Neuronal stem cell (in vitro differentiated cells): ENCODE measurements at regions not wholly inside any gene's neighbourhood (a gene's known extent, or its start where the extent isn't known, plus 50 kb on each side); places are given as distances from the start of the nearest gene placed in this dataset.
"Not testable (repeated sequence)": the region's sequence is repeated elsewhere in the genome, so short reads cannot be mapped to it uniquely, and the experiment has no call there.

Experiments
- DNase-seq: peaks from one replicate; pipeline ENCODE4 v3.0.0-alpha.2; 2013; ENCODE audit warnings: low spot score
- H2AFZ ChIP-seq: one replicate; pipeline ENCODE4 v1.6.1; 2013; ENCODE audit warnings: mild to moderate bottlenecking, low read length, inconsistent platforms
- H2AK5ac ChIP-seq: 2 replicates; pipeline ENCODE4 v1.6.1; 2013; ENCODE audit warnings: low read depth, mild to moderate bottlenecking, inconsistent platforms, low read length, moderate library complexity, mixed read lengths
- H2BK120ac ChIP-seq: 2 replicates; pipeline ENCODE4 v1.6.1; 2013; ENCODE audit warnings: low read depth, mild to moderate bottlenecking, inconsistent platforms, low read length, moderate library complexity, mixed read lengths
- H2BK12ac ChIP-seq: one replicate; pipeline ENCODE4 v1.6.1; 2013; ENCODE audit warnings: low read length, inconsistent platforms
- H2BK15ac ChIP-seq: 2 replicates; pipeline ENCODE4 v1.6.1; 2013; ENCODE audit warnings: mild to moderate bottlenecking, low read length, inconsistent platforms, mixed read lengths
- H2BK5ac ChIP-seq: one replicate; pipeline ENCODE4 v1.6.1; 2013; ENCODE audit warnings: inconsistent platforms, mild to moderate bottlenecking, low read length, moderate library complexity
- H3K14ac ChIP-seq: one replicate; pipeline ENCODE4 v1.6.1; 2013; ENCODE audit warnings: low read length, inconsistent platforms
- H3K18ac ChIP-seq: 2 replicates; pipeline ENCODE4 v1.6.1; 2013; ENCODE audit warnings: low read length, inconsistent platforms
- H3K23ac ChIP-seq: 2 replicates; pipeline ENCODE4 v1.6.1; 2013; ENCODE audit warnings: low read depth, mild to moderate bottlenecking, mixed read lengths, low read length, inconsistent platforms; ENCODE audit not compliant: poor library complexity
- H3K27ac ChIP-seq: replicated peaks from 3 replicates; pipeline ENCODE4 v1.5.1; 2013; ENCODE audit warnings: low read length, inconsistent platforms
- H3K27me3 ChIP-seq, 3 experiments: 2 replicates each; pipeline ENCODE4 v1.6.1; 2013; ENCODE audit warnings: low read length in 3 of 3, mild to moderate bottlenecking in 2 of 3, inconsistent platforms in 1 of 3, low read depth in 1 of 3, mixed read lengths in 1 of 3, moderate library complexity in 1 of 3; ENCODE audit not compliant: control insufficient read depth in 3 of 3, insufficient read depth in 3 of 3
- H3K36me3 ChIP-seq, 2 donors: replicated peaks in 1 of 2; 2 replicates each; pipeline ENCODE4 v1.6.1; 2013; ENCODE audit warnings: low read length in 2 of 2; ENCODE audit not compliant: control insufficient read depth in 2 of 2, insufficient read depth in 2 of 2
- H3K4ac ChIP-seq: 2 replicates; pipeline ENCODE4 v1.6.1; 2013; ENCODE audit warnings: inconsistent platforms, mild to moderate bottlenecking, low read length, moderate library complexity
- H3K4me1 ChIP-seq, 2 donors: 1 replicate in 1 of 2; 2 replicates in 1 of 2; pipeline ENCODE4 v1.6.1; 2013; ENCODE audit warnings: low read length in 2 of 2, low read depth in 1 of 2; ENCODE audit not compliant: control insufficient read depth in 2 of 2, insufficient read depth in 1 of 2
- H3K4me2 ChIP-seq: one replicate; pipeline ENCODE4 v1.6.1; 2013; ENCODE audit warnings: mild to moderate bottlenecking, low read length, inconsistent platforms; ENCODE audit not compliant: insufficient read depth, poor library complexity, severe bottlenecking
- H3K4me3 ChIP-seq, 2 donors: 2 replicates each; pipeline ENCODE4 v1.5.1; 2013; ENCODE audit warnings: low read length in 2 of 2, mild to moderate bottlenecking in 2 of 2, inconsistent platforms in 1 of 2, moderate library complexity in 1 of 2
- H3K79me1 ChIP-seq: one replicate; pipeline ENCODE4 v1.6.1; 2013; ENCODE audit warnings: low read depth, mild to moderate bottlenecking, inconsistent platforms, low read length, moderate library complexity
- H3K9ac ChIP-seq: one replicate; pipeline ENCODE4 v1.6.1; 2013; ENCODE audit warnings: mild to moderate bottlenecking, low read depth, low read length, inconsistent platforms; ENCODE audit not compliant: poor library complexity
- H3K9me3 ChIP-seq, 2 donors: replicated peaks in 1 of 2; 2 replicates each; pipeline versions ENCODE3 to v1.6.1; 2013; ENCODE audit warnings: low read length in 2 of 2, mild to moderate bottlenecking in 2 of 2, inconsistent platforms in 1 of 2, low read depth in 1 of 2, mixed read lengths in 1 of 2, moderate library complexity in 1 of 2; ENCODE audit not compliant: control insufficient read depth in 2 of 2, insufficient read depth in 1 of 2
- H4K8ac ChIP-seq: one replicate; pipeline ENCODE4 v1.6.1; 2013; ENCODE audit warnings: low read depth, mild to moderate bottlenecking, inconsistent platforms, low read length, moderate library complexity
- H4K91ac ChIP-seq: one replicate; pipeline ENCODE4 v1.6.1; 2013; ENCODE audit warnings: low read length, low read depth, mild to moderate bottlenecking, inconsistent platforms; ENCODE audit not compliant: poor library complexity
- WGBS, 2 donors: extraction: QIAGEN DNeasy Blood & Tissue Kit; methylation state at CpG; one replicate each; pipeline ENCODE4 v1.1.7; 2013; ENCODE audit warnings: missing lambda C conversion rate in 2 of 2, mixed read lengths in 1 of 2; ENCODE audit not compliant: insufficient read length in 2 of 2, insufficient replicate concordance in 1 of 2; ENCODE audit errors: extremely low coverage in 2 of 2; 5-methylcytosine and 5-hydroxymethylcytosine counted together

DNA sequence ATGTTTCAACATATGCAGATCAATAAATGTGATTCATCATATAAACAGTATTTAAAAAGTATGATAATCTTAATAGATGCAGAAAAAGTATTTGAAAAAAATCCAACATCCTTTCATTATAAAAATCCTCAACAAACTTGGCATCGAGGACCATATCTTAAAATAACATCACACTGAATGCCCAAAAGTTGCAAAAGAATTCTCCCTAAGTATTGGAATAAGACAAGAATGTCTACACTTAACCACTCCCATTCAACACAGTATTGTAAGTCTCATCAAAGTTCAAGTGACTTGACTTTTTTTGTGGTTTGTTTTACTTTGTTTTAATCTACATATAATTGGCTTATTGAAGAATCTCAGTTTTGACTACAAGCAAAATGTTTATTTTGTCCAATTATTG is 779.0 kb upstream of the SLIT2 start:
- Histone ChIP-seq H3K27ac (no peak overlapping the region), H3K27me3 (no peaks in the 10 kb centered on the region), H2AFZ (no peak overlapping the region), H3K4me2 (no peak overlapping the region), H3K4ac (no peak overlapping the region), H3K36me3 (no peaks in the 10 kb centered on the region), H2AK5ac (no peak overlapping the region), H3K9me3 (peaks cover 0 to 6% of the 10 kb centered on the region in 2 donors), H2BK15ac (no peak overlapping the region), H3K23ac (no peak overlapping the region), H4K8ac (no peak overlapping the region), H3K14ac (no peak overlapping the region), H3K9ac (no peak overlapping the region), H3K4me3 (no peak overlapping the region), H4K91ac (no peak overlapping the region), H2BK5ac (no peak overlapping the region), H3K4me1 (no peaks in the 10 kb centered on the region), H2BK12ac (no peak overlapping the region), H3K79me1 (no peaks in the 10 kb centered on the region), H2BK120ac (no peak overlapping the region), H3K18ac (no peak overlapping the region)
- WGBS, 2 donors, result no CpG with 5 or more reads among the region's 1 CpG
- no peak for DNase-seq

DNA sequence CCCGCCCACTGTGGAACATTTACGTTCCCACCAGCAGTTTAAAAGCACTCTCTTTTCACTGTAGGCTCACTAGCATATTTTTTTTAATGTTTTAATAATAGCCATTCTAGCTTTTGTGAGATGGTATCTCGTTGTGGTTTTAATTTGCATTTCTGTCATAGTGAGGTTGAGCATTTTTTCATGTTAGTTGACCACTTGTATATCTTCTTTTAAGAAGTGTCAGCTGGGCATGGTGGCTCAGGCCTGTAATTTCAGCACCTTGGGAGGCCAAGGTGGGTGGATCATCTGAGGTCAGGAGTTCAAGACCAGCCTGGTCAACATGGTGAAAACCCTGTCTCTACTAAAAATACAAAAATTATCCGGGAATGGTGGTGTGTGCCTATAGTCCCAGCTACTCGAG is 781.7 kb upstream of the SLIT2 start:
- not testable (repeated sequence) for H3K27me3 ChIP-seq, H3K18ac ChIP-seq, H3K27ac ChIP-seq, H2AFZ ChIP-seq, H3K4me2 ChIP-seq, H4K91ac ChIP-seq, H3K9ac ChIP-seq, H2BK120ac ChIP-seq, H3K4me3 ChIP-seq, H3K9me3 ChIP-seq, H4K8ac ChIP-seq, H2AK5ac ChIP-seq, H3K4me1 ChIP-seq, H2BK12ac ChIP-seq, DNase-seq, H2BK5ac ChIP-seq, H3K14ac ChIP-seq, H3K79me1 ChIP-seq, H3K4ac ChIP-seq, H3K23ac ChIP-seq, H3K36me3 ChIP-seq, H2BK15ac ChIP-seq
- no CpG with 5 or more reads among the region's 5 CpGs for WGBS, 2 donors

DNA sequence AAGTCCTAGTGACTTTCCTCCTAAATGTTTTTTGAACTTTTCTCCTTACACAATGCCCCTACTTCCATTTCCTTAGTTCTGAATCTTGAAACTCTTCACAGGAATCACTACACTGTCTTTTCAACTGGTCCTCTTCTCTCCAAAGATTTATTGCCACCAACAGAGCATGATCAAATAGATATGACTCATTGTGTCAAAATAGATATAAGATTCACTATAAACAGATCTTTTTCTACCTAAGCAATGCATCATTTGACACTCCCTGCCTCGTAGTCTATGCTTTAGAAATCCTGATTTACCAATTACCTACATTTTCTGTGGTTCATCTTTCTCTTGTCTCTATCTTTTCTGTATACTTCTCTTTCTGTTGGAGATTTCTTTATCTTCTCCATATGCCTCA is 789.6 kb upstream of the SLIT2 start:
- no peaks in the 10 kb centered on the region for H3K9me3 ChIP-seq
- no peak overlapping the region for H4K8ac ChIP-seq
- no peak overlapping the region for H4K91ac ChIP-seq
- H3K18ac ChIP-seq, result no peak overlapping the region
- H3K9ac ChIP-seq, result no peak overlapping the region
- H3K79me1 ChIP-seq, result no peaks in the 10 kb centered on the region
- no peaks in the 10 kb centered on the region for H3K27me3 ChIP-seq
- H3K4ac ChIP-seq, result no peak overlapping the region
- H2AK5ac ChIP-seq, result no peak overlapping the region
- no peaks in the 10 kb centered on the region for H3K36me3 ChIP-seq
- no peak overlapping the region for H3K27ac ChIP-seq
- no peak overlapping the region for H2BK15ac ChIP-seq
- no peak overlapping the region for H3K23ac ChIP-seq
- no peak overlapping the region for H2AFZ ChIP-seq
- H3K4me3 ChIP-seq, result no peak overlapping the region
- no peak for DNase-seq
- no CpG with 5 or more reads among the region's 1 CpG for WGBS, 2 donors
- no peak overlapping the region for H2BK5ac ChIP-seq
- no peaks in the 10 kb centered on the region for H3K4me1 ChIP-seq
- no peak overlapping the region for H3K4me2 ChIP-seq
- no peak overlapping the region for H3K14ac ChIP-seq
- H2BK12ac ChIP-seq, result no peak overlapping the region
- no peak overlapping the region for H2BK120ac ChIP-seq

DNA sequence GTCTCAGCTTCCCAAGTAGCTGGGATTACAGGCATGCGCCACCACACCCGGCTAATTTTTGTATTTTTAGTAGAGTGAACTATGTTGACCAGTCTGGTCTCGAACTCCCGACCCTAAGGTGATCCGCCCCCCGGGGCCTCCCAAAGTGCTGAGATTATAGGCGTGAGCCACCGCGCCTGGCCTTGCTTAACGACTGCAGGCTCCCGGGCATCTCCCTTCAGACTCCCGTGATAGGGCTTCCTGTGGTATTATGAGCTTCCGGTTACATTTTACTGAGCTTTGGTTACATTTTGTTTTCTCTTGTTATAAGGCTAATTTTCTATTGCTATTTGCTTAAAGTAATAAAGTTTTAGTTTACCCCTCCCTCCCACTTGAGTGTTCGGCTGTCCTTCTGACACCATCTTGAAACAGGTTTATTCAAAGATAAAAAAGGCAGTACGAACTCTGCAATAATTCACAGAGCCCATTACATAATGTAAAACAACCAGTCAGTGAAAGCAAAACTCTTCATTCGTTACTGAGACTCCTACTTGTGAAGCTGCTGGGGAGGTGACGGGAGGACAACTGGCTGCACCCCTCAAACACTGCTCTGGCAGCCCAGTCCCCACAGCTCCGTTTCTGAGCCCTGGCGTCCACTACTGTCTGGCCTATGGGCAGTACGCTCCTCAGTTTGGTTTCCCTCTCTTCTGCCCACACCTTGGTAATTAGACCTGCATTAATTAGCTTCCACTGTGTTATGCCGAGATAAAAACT is 795.7 kb upstream of the SLIT2 start:
- H3K27me3 ChIP-seq, result no peaks in the 10 kb centered on the region
- no peak overlapping the region for H3K9ac ChIP-seq
- DNase-seq, result no peak
- H2BK12ac ChIP-seq, result no peak overlapping the region
- no peak overlapping the region for H2AFZ ChIP-seq
- no peak overlapping the region for H3K14ac ChIP-seq
- no peak overlapping the region for H2BK5ac ChIP-seq
- no peak overlapping the region for H3K27ac ChIP-seq
- peaks cover under 1 to 2% of the 10 kb centered on the region in 2 donors for H3K9me3 ChIP-seq
- no peak overlapping the region for H4K8ac ChIP-seq
- no peak overlapping the region for H4K91ac ChIP-seq
- H3K23ac ChIP-seq, result no peak overlapping the region
- H3K18ac ChIP-seq, result no peak overlapping the region
- no peaks in the 10 kb centered on the region for H3K4me1 ChIP-seq
- no peaks in the 10 kb centered on the region for H3K79me1 ChIP-seq
- no peak overlapping the region for H2BK120ac ChIP-seq
- H3K36me3 ChIP-seq, result no peaks in the 10 kb centered on the region
- no peak overlapping the region for H3K4ac ChIP-seq
- H2AK5ac ChIP-seq, result no peak overlapping the region
- H2BK15ac ChIP-seq, result no peak overlapping the region
- WGBS, 2 donors, result no CpG with 5 or more reads among the region's 21 CpGs
- no peak overlapping the region for H3K4me2 ChIP-seq
- no peak overlapping the region for H3K4me3 ChIP-seq
